Right lobe of liver (tissue), 6 donors: ENCODE measurements at regions not wholly inside any gene's neighbourhood (a gene's known extent, or its start where the extent isn't known, plus 50 kb on each side); places are given as distances from the start of the nearest gene placed in this dataset.

Experiments used
- ATAC-seq, 4 donors: fragments of 200-7000 bp; cut with Tn5 transposase; one replicate each; pipeline ENCODE4 v1.9.1; 2020; ENCODE audit warnings: mild to moderate bottlenecking in 4 of 4, moderate library complexity in 4 of 4
- DNase-seq, 3 donors: peaks; one replicate each; pipeline ENCODE4 v3.0.0-alpha.2; 2020
- H3K27ac ChIP-seq, 3 donors: fragments of 200-600 bp; one replicate each; pipeline ENCODE4 v1.8.0; 2022
- H3K27me3 ChIP-seq, 2 donors: fragments of 200-600 bp; one replicate each; pipeline ENCODE4 v1.8.0; 2022
- H3K36me3 ChIP-seq, 4 donors: fragments of 200-600 bp; sonication (generic) in 1 of 4; one replicate each; pipeline versions ENCODE4 v1.5.1 to v1.8.0; 2017 to 2022; ENCODE audit warnings: control low read depth in 1 of 4
- H3K4me1 ChIP-seq, 4 donors: fragments of 200-600 bp; sonication (generic) in 1 of 4; one replicate each; pipeline versions ENCODE4 v1.5.1 to v1.8.0; 2017 to 2022; ENCODE audit warnings: control low read depth in 1 of 4
- H3K4me3 ChIP-seq, 3 donors: fragments of 200-600 bp; one replicate each; pipeline ENCODE4 v1.8.0; 2022
- H3K9me3 ChIP-seq, 4 donors: fragments of 200-600 bp; sonication (generic) in 1 of 4; one replicate each; pipeline versions ENCODE4 v1.5.1 to v1.8.0; 2017 to 2022; ENCODE audit warnings: control low read depth in 1 of 4
- CTCF ChIP-seq, 4 donors: fragments of 200-600 bp in 3 of 4; fragments of 450-650 bp in 1 of 4; IDR thresholded peaks; one replicate each; pipeline versions ENCODE4 v1.5.1 to v1.8.0; 2016 to 2022; ENCODE audit warnings: antibody characterized with exemption in 4 of 4, mild to moderate bottlenecking in 2 of 4
- POLR2A ChIP-seq: fragments of 450-650 bp; IDR thresholded peaks from one replicate; pipeline ENCODE4 v1.6.1; 2017; ENCODE audit warnings: antibody characterized with exemption, mild to moderate bottlenecking
- WGBS: methylation state at CpG from one replicate; pipeline ENCODE4 v1.1.6; 2018; ENCODE audit warnings: low coverage, low lambda C conversion rate; ENCODE audit not compliant: insufficient coverage; ENCODE audit errors: missing lambda C conversion rate; 5-methylcytosine and 5-hydroxymethylcytosine counted together
- intact Hi-C, 2 donors: fragments of 100-400 bp; cut with DNase I; formaldehyde crosslinking; loops; one replicate each; pipeline versions ENCODE4 v1.11.2 to v1.14.1; 2022
- donor health status: DM: no; HTN: yes; CAD: no.
- donor health status: DM: no; HTN: no; CAD: no.
- donor health status: DM: no; HTN: no; CAD: no.
- donor health status: DM: no; HTN: yes; CAD: no.
- donor health status: DM: no; HTN: yes; CAD: no.

- H3K36me3 ChIP-seq = no peaks in the 10 kb centered on the region
- intact Hi-C loops = no loop called here
- H3K9me3 ChIP-seq = no peaks in the 10 kb centered on the region
- ATAC-seq (no peak), DNase-seq (no peak)
- H3K4me1 ChIP-seq = no peaks in the 10 kb centered on the region
- no peak overlapping the region for H3K27ac ChIP-seq
- no peak for TF ChIP-seq POLR2A
- TF ChIP-seq CTCF (IDR thresholded peaks at IDR 0.05) = no peak
- WGBS = 28% methylated on average over 5 of the region's 10 CpGs
- no peak overlapping the region for H3K4me3 ChIP-seq
- H3K27me3 ChIP-seq = no peaks in the 10 kb centered on the region
These were observed 212.3 kb upstream of the NCAM1 start for GRCh38 chr11:112748713-112749543.

- TF ChIP-seq POLR2A = no peak
- no peak for TF ChIP-seq CTCF (IDR thresholded peaks at IDR 0.05)
- no peaks in the 10 kb centered on the region for H3K27me3 ChIP-seq
- no peak overlapping the region for H3K27ac ChIP-seq
- H3K9me3 ChIP-seq = no peaks in the 10 kb centered on the region
- H3K4me3 ChIP-seq = no peak overlapping the region
- intact Hi-C loops = no loop called here
- no peak for ATAC-seq
- H3K36me3 ChIP-seq = no peaks in the 10 kb centered on the region
- DNase-seq = no peak
- no peaks in the 10 kb centered on the region for H3K4me1 ChIP-seq
- no CpG with 5 or more reads among the region's 4 CpGs for WGBS
These were observed 209.9 kb upstream of the NCAM1 start for GRCh38 chr11:112751329-112751728.

GRCh38 chr11:112751772-112752171 is 209.4 kb upstream of the NCAM1 start:
- no peak overlapping the region for H3K4me3 ChIP-seq
- no peak for DNase-seq
- no peak overlapping the region for H3K27ac ChIP-seq
- H3K27me3 ChIP-seq = no peaks in the 10 kb centered on the region
- no peaks in the 10 kb centered on the region for H3K4me1 ChIP-seq
- no peak for TF ChIP-seq CTCF (IDR thresholded peaks at IDR 0.05)
- no peak for TF ChIP-seq POLR2A
- no peak for ATAC-seq
- intact Hi-C loops = no loop called here
- WGBS = 67% methylated on average over 2 of the region's 2 CpGs
- no peaks in the 10 kb centered on the region for H3K36me3 ChIP-seq
- H3K9me3 ChIP-seq = no peaks in the 10 kb centered on the region

GRCh38 chr11:112752563-112752962 is 208.7 kb upstream of the NCAM1 start:
- Histone ChIP-seq H3K9me3 (no peaks in the 10 kb centered on the region), H3K27ac (no peak overlapping the region), H3K36me3 (no peaks in the 10 kb centered on the region), H3K27me3 (no peaks in the 10 kb centered on the region), H3K4me1 (no peaks in the 10 kb centered on the region), H3K4me3 (no peak overlapping the region)
- no peak for TF ChIP-seq CTCF (IDR thresholded peaks at IDR 0.05)
- no peak for TF ChIP-seq POLR2A
- intact Hi-C loops = no loop called here
- ATAC-seq (no peak), DNase-seq (no peak)
- WGBS = 32% methylated on average over 4 of the region's 4 CpGs
